HuH-7.5 (cell line): ENCODE measurements at regions not wholly inside any gene's neighbourhood (a gene's known extent, or its start where the extent isn't known, plus 50 kb on each side); places are given as distances from the start of the nearest gene placed in this dataset.

Source experiments
- DNase-seq: peaks from one replicate; pipeline ENCODE4 v3.0.0; 2011; ENCODE audit warnings: low spot score

GRCh38 chr18:77761332-77761731 lies 511.7 kb downstream of the GALR1 start:
- no peak for DNase-seq

GRCh38 chr18:77762014-77762413 lies 512.4 kb downstream of the GALR1 start:
- no peak for DNase-seq

GRCh38 chr18:77762642-77763041 lies 513.0 kb downstream of the GALR1 start:
- DNase-seq = no peak

GRCh38 chr18:77763530-77764145 lies 514.0 kb downstream of the GALR1 start:
- no peak for DNase-seq

GRCh38 chr18:77765468-77765867 lies 515.8 kb downstream of the GALR1 start:
- no peak for DNase-seq

- no peak for DNase-seq
These were observed 516.8 kb downstream of the GALR1 start for GRCh38 chr18:77766421-77766820.

GRCh38 chr18:77772177-77772576 lies 522.5 kb downstream of the GALR1 start:
- no peak for DNase-seq

- DNase-seq = no peak
These were observed 526.5 kb downstream of the GALR1 start for GRCh38 chr18:77776104-77776503.

- DNase-seq = no peak
These were observed 527.5 kb downstream of the GALR1 start for GRCh38 chr18:77777163-77777562.

- DNase-seq = no peak
These were observed 535.2 kb downstream of the GALR1 start for GRCh38 chr18:77784759-77785379.

GRCh38 chr18:77785415-77785975 lies 535.8 kb downstream of the GALR1 start:
- no peak for DNase-seq

GRCh38 chr18:77803024-77803423 lies 553.4 kb downstream of the GALR1 start:
- no peak for DNase-seq

GRCh38 chr18:77804382-77804781 lies 554.7 kb downstream of the GALR1 start:
- no peak for DNase-seq

- DNase-seq = no peak
These were observed 558.0 kb downstream of the GALR1 start for GRCh38 chr18:77807650-77808049.

GRCh38 chr18:77811503-77811902 lies 561.9 kb downstream of the GALR1 start:
- no peak for DNase-seq

GRCh38 chr18:77815666-77816338 lies 566.2 kb downstream of the GALR1 start:
- no peak for DNase-seq

- no peak for DNase-seq
These were observed 568.7 kb downstream of the GALR1 start for GRCh38 chr18:77818328-77818727.

- DNase-seq = no peak
These were observed 570.8 kb downstream of the GALR1 start for GRCh38 chr18:77820472-77820871.

GRCh38 chr18:77821892-77822291 lies 572.2 kb downstream of the GALR1 start:
- DNase-seq = no peak

GRCh38 chr18:77822632-77823031 lies 573.0 kb downstream of the GALR1 start:
- no peak for DNase-seq

GRCh38 chr18:77833807-77834206 lies 584.2 kb downstream of the GALR1 start:
- no peak for DNase-seq

- no peak for DNase-seq
These were observed 602.2 kb downstream of the GALR1 start for GRCh38 chr18:77851802-77852201.

GRCh38 chr18:77853859-77854258 lies 604.2 kb downstream of the GALR1 start:
- DNase-seq = no peak
